NCI-H1105 treated with DMSO at 0.1 percent for 48 hours (cell line): ENCODE measurements at regions not wholly inside any gene's neighbourhood (a gene's known extent, or its start where the extent isn't known, plus 50 kb on each side); places are given as distances from the start of the nearest gene placed in this dataset.
"Not testable (repeated sequence)": the region's sequence is repeated elsewhere in the genome, so short reads cannot be mapped to it uniquely, and the experiment has no call there.

Experiments
- DNase-seq: peaks from one replicate; lab custom pipeline; 2025; lab: John Stamatoyannopoulos, UW

GRCh38 chr14:28121512-28122297 lies 644.9 kb upstream of the FOXG1 start:
- DNase-seq: no peak

- peak; percentile 21 for DNase-seq
Observed at GRCh38 chr14:28130610-28131284, 635.8 kb upstream of the FOXG1 start.

GRCh38 chr14:28138341-28138740 lies 628.2 kb upstream of the FOXG1 start:
- no peak for DNase-seq

- DNase-seq: no peak
Observed at GRCh38 chr14:28141662-28142061, 624.9 kb upstream of the FOXG1 start.

- DNase-seq: peak; percentile 75
Observed at GRCh38 chr14:28142400-28143015, 624.1 kb upstream of the FOXG1 start.

- no peak for DNase-seq
Observed at GRCh38 chr14:28143316-28143715, 623.3 kb upstream of the FOXG1 start.

GRCh38 chr14:28151926-28152325 lies 614.7 kb upstream of the FOXG1 start:
- DNase-seq: no peak

GRCh38 chr14:28152453-28153044 lies 614.0 kb upstream of the FOXG1 start:
- no peak for DNase-seq

- DNase-seq: no peak
Observed at GRCh38 chr14:28157289-28157869, 609.2 kb upstream of the FOXG1 start.

- DNase-seq: no peak
Observed at GRCh38 chr14:28157887-28158791, 608.4 kb upstream of the FOXG1 start.

GRCh38 chr14:28161040-28161439 lies 605.5 kb upstream of the FOXG1 start:
- DNase-seq: no peak

GRCh38 chr14:28163233-28163632 lies 603.4 kb upstream of the FOXG1 start:
- peak; percentile 29 for DNase-seq

- no peak for DNase-seq
Observed at GRCh38 chr14:28163897-28164296, 602.7 kb upstream of the FOXG1 start.

GRCh38 chr14:28187902-28188830 lies 578.4 kb upstream of the FOXG1 start:
- not testable (repeated sequence) for DNase-seq

GRCh38 chr14:28196878-28197277 lies 569.7 kb upstream of the FOXG1 start:
- no peak for DNase-seq

- no peak for DNase-seq
Observed at GRCh38 chr14:28220391-28220790, 546.2 kb upstream of the FOXG1 start.

GRCh38 chr14:28240909-28241308 lies 525.7 kb upstream of the FOXG1 start:
- DNase-seq: no peak

GRCh38 chr14:28242895-28243294 lies 523.7 kb upstream of the FOXG1 start:
- peak; percentile 25 for DNase-seq

- DNase-seq: no peak
Observed at GRCh38 chr14:28243600-28243999, 523.0 kb upstream of the FOXG1 start.

GRCh38 chr14:28245216-28245615 lies 521.4 kb upstream of the FOXG1 start:
- DNase-seq: no peak
